ENCODE measurements at regions not wholly inside any gene's neighbourhood (a gene's known extent, or its start where the extent isn't known, plus 50 kb on each side); places are given as distances from the start of the nearest gene placed in this dataset.

- H3K27me3 ChIP-seq (replicated peaks in 1 of 4; ENCODE audit: control extremely low read depth in 1 of 4, control insufficient read depth in 3 of 4, insufficient read depth in 4 of 4, low read length in 3 of 4) = no peaks in the 10 kb centered on the region
- no peaks in the 10 kb centered on the region for H3K36me3 ChIP-seq (replicated peaks in 1 of 2; ENCODE audit: control extremely low read depth in 1 of 2, control insufficient read depth in 1 of 2, extremely low read depth in 1 of 2, insufficient read depth in 2 of 2, low read length in 1 of 2)
- 50% methylated on average over 1 of the region's 4 CpGs for WGBS (ENCODE audit: insufficient coverage)
- H3K9ac ChIP-seq (ENCODE audit: low read length) = no peak overlapping the region
- DNase-seq = no peak
- Mint-ChIP-seq H3K27ac (no peak overlapping the region), H3K9me3 (ENCODE audit: insufficient read depth) (peaks cover 7% of the 10 kb centered on the region), H3K4me1 (peaks cover 1% of the 10 kb centered on the region), H3K4me3 (no peak overlapping the region), H3K27me3 (no peaks in the 10 kb centered on the region)
- H3K4me1 ChIP-seq (ENCODE audit: control insufficient read depth in 2 of 2, insufficient read depth in 2 of 2, low read length in 2 of 2) = no peaks in the 10 kb centered on the region
- no peak for ATAC-seq (ENCODE audit: low read depth)
- no peak overlapping the region for H3K4me3 ChIP-seq (ENCODE audit: control extremely low read depth in 1 of 5, extremely low read depth in 1 of 5, insufficient read depth in 1 of 5, low read depth in 2 of 5, low read length in 4 of 5)
- TF ChIP-seq CTCF (IDR thresholded peaks at IDR 0.05) (no peak), EZH2 (IDR thresholded peaks at IDR 0.05; ENCODE audit: borderline replicate concordance, insufficient read depth, low read depth, low read length, poor library complexity, severe bottlenecking) (no peak)
- no peaks in the 10 kb centered on the region for H3K79me2 ChIP-seq (ENCODE audit: control insufficient read depth, insufficient read depth, low read length)
- no peaks in the 10 kb centered on the region for H4K20me1 ChIP-seq (ENCODE audit: control insufficient read depth, insufficient read depth, low read length, poor library complexity, severe bottlenecking)
- peaks cover 2 to 3% (median 2%) of the 10 kb centered on the region in 3 donors for H3K9me3 ChIP-seq (ENCODE audit: control extremely low read depth in 1 of 3, control insufficient read depth in 2 of 3, insufficient read depth in 1 of 3, low read length in 2 of 3)
- POLR2A ChIA-PET = no interaction called here
- intact Hi-C loops (cut with micrococcal nuclease) = no loop called here
- peak overlapping the region in 1 of 2 donors; percentile 4 for H3K27ac ChIP-seq (ENCODE audit: low read length in 2 of 2)
- CTCF ChIA-PET = no interaction called here
- peak overlapping the region; percentile 34 for H3K4me2 ChIP-seq (replicated peaks; ENCODE audit: low read depth, low read length, poor library complexity, severe bottlenecking)
- H2AFZ ChIP-seq (ENCODE audit: insufficient read depth, low read depth, low read length, poor library complexity, severe bottlenecking) = no peak overlapping the region
These were observed 1115.4 kb downstream of the SLITRK1 start for GRCh38 chr13:82766732-82767321.

GRCh38 chr13:82758044-82758443 lies 1124.2 kb downstream of the SLITRK1 start:
- CTCF ChIA-PET = no interaction called here
- intact Hi-C loops (cut with micrococcal nuclease) = no loop called here

More at GRCh38 chr13:82758044-82758443, 1124.2 kb downstream of the SLITRK1 start:
- Histone ChIP-seq H3K4me3 (ENCODE audit: control extremely low read depth in 1 of 5, extremely low read depth in 1 of 5, insufficient read depth in 1 of 5, low read depth in 2 of 5, low read length in 4 of 5) (no peak overlapping the region), H3K4me1 (ENCODE audit: control insufficient read depth in 2 of 2, insufficient read depth in 2 of 2, low read length in 2 of 2) (no peaks in the 10 kb centered on the region), H3K79me2 (ENCODE audit: control insufficient read depth, insufficient read depth, low read length) (no peaks in the 10 kb centered on the region), H3K4me2 (replicated peaks; ENCODE audit: low read depth, low read length, poor library complexity, severe bottlenecking) (no peak overlapping the region), H2AFZ (ENCODE audit: insufficient read depth, low read depth, low read length, poor library complexity, severe bottlenecking) (no peak overlapping the region), H3K9ac (ENCODE audit: low read length) (no peak overlapping the region), H3K27me3 (replicated peaks in 1 of 4; ENCODE audit: control extremely low read depth in 1 of 4, control insufficient read depth in 3 of 4, insufficient read depth in 4 of 4, low read length in 3 of 4) (no peaks in the 10 kb centered on the region), H3K36me3 (replicated peaks in 1 of 2; ENCODE audit: control extremely low read depth in 1 of 2, control insufficient read depth in 1 of 2, extremely low read depth in 1 of 2, insufficient read depth in 2 of 2, low read length in 1 of 2) (no peaks in the 10 kb centered on the region), H3K9me3 (ENCODE audit: control extremely low read depth in 1 of 3, control insufficient read depth in 2 of 3, insufficient read depth in 1 of 3, low read length in 2 of 3) (peaks cover 0 to 2% (median 0%) of the 10 kb centered on the region in 3 donors), H4K20me1 (ENCODE audit: control insufficient read depth, insufficient read depth, low read length, poor library complexity, severe bottlenecking) (no peaks in the 10 kb centered on the region), H3K27ac (ENCODE audit: low read length in 2 of 2) (no peak overlapping the region)
- Mint-ChIP-seq H3K27me3 (no peaks in the 10 kb centered on the region), H3K4me1 (no peaks in the 10 kb centered on the region), H3K27ac (no peak overlapping the region), H3K9me3 (ENCODE audit: insufficient read depth) (no peaks in the 10 kb centered on the region), H3K4me3 (no peak overlapping the region)
- POLR2A ChIA-PET = no interaction called here
- ATAC-seq (ENCODE audit: low read depth) (no peak), DNase-seq (no peak)
- 100% methylated on average over 1 of the region's 1 CpG for WGBS (ENCODE audit: insufficient coverage)
- TF ChIP-seq CTCF (IDR thresholded peaks at IDR 0.05) (no peak), EZH2 (IDR thresholded peaks at IDR 0.05; ENCODE audit: borderline replicate concordance, insufficient read depth, low read depth, low read length, poor library complexity, severe bottlenecking) (no peak)
